Activated CD8-positive, alpha-beta memory T cell treated with anti-CD3 and anti-CD28 coated beads, Interleukin-2, amount 10 ng/mL, durations not matched to agents 7 days and 5 days (primary cell): ENCODE measurements at regions not wholly inside any gene's neighbourhood (a gene's known extent, or its start where the extent isn't known, plus 50 kb on each side); places are given as distances from the start of the nearest gene placed in this dataset.

Source experiments
- ATAC-seq: fragments of 150-1000 bp; cut with Tn5 transposase; one replicate; pipeline ENCODE4 v1.10.0; 2021; ENCODE audit warnings: moderate library complexity
- CTCF ChIA-PET: fragments of 350-600 bp; sonication (Branson Sonifier 250); formaldehyde crosslinking; loops from one replicate; lab custom pipeline; 2021; ENCODE audit warnings: antibody characterized with exemption; lab: Charles Lee
- DNase-seq: peaks from one replicate; pipeline ENCODE4 v3.0.0-alpha.2; 2020
- H3K27ac Mint-ChIP-seq: one replicate; pipeline ENCODE4 v1.8.0; 2021; ENCODE audit warnings: mild to moderate bottlenecking, mixed read lengths
- H3K27me3 Mint-ChIP-seq: one replicate; pipeline ENCODE4 v1.8.0; 2021; ENCODE audit warnings: mixed read lengths
- H3K36me3 Mint-ChIP-seq: one replicate; pipeline ENCODE4 v1.8.0; 2021; ENCODE audit warnings: mild to moderate bottlenecking, mixed read lengths
- H3K4me1 Mint-ChIP-seq: one replicate; pipeline ENCODE4 v1.8.0; 2021; ENCODE audit warnings: mixed read lengths
- H3K4me3 Mint-ChIP-seq: one replicate; pipeline ENCODE4 v1.8.0; 2021; ENCODE audit warnings: mild to moderate bottlenecking, moderate library complexity, mixed read lengths
- H3K9me3 Mint-ChIP-seq: one replicate; pipeline ENCODE4 v1.8.0; 2022; ENCODE audit warnings: low read depth, mixed read lengths

DNA sequence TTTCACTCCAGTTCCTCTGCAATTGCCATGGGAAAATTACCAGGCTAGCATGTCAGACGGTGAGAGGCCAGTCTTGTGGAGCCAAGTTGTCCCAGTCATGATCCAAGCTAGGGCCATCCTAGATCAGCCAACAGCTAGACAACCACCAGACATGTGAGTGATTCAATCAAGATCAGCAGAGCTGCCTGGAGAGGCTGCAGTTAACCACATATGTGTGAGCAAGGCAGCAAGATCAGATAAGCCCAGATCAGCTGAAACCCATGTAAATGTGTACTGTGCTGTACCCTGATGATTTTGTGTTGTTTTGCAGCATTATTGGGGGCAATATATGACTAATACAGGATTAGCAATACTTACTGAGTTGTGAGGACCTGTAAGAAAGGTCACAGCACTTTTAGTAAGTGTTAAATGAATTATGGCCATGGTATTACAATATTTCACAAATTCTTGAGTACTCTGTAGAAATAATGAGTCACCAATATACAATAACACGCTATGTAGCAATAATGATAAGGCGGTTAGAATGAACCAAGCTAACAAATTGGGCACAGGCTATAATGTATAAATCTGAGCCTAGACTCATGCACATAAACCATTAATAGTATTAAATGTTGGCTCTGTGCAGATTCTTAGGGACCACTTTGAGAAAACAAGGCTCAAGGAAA, 91.4 kb downstream of the SUDS3 start:
- H3K27ac Mint-ChIP-seq, result no peak overlapping the region
- no peaks in the 10 kb centered on the region for H3K36me3 Mint-ChIP-seq
- H3K9me3 Mint-ChIP-seq, result no peaks in the 10 kb centered on the region
- H3K27me3 Mint-ChIP-seq, result no peaks in the 10 kb centered on the region
- no peak overlapping the region for H3K4me3 Mint-ChIP-seq
- H3K4me1 Mint-ChIP-seq, result no peaks in the 10 kb centered on the region
- CTCF ChIA-PET, result no interaction called here
- DNase-seq (no peak), ATAC-seq (no peak)

GRCh38 chr12:118472940-118473339, 96.6 kb downstream of the SUDS3 start:
- ATAC-seq (no peak), DNase-seq (no peak)
- H3K4me1 Mint-ChIP-seq, result no peaks in the 10 kb centered on the region
- H3K27me3 Mint-ChIP-seq, result no peaks in the 10 kb centered on the region
- H3K27ac Mint-ChIP-seq, result no peak overlapping the region
- CTCF ChIA-PET, result no interaction called here
- no peaks in the 10 kb centered on the region for H3K9me3 Mint-ChIP-seq
- no peak overlapping the region for H3K4me3 Mint-ChIP-seq
- H3K36me3 Mint-ChIP-seq, result no peaks in the 10 kb centered on the region

GRCh38 chr12:118480235-118480634, 103.9 kb downstream of the SUDS3 start:
- H3K4me1 Mint-ChIP-seq, result no peaks in the 10 kb centered on the region
- H3K9me3 Mint-ChIP-seq, result no peaks in the 10 kb centered on the region
- H3K36me3 Mint-ChIP-seq, result no peaks in the 10 kb centered on the region
- ATAC-seq (no peak), DNase-seq (no peak)
- CTCF ChIA-PET, result no interaction called here
- no peak overlapping the region for H3K4me3 Mint-ChIP-seq
- H3K27ac Mint-ChIP-seq, result no peak overlapping the region
- no peaks in the 10 kb centered on the region for H3K27me3 Mint-ChIP-seq

- Mint-ChIP-seq H3K4me3 (no peak overlapping the region), H3K27me3 (no peaks in the 10 kb centered on the region), H3K36me3 (no peaks in the 10 kb centered on the region), H3K9me3 (no peaks in the 10 kb centered on the region), H3K27ac (no peak overlapping the region), H3K4me1 (no peaks in the 10 kb centered on the region)
- no peak for DNase-seq
- ATAC-seq, result no peak
- CTCF ChIA-PET, result no interaction called here
Observed at GRCh38 chr12:118488034-118488433, 111.7 kb downstream of the SUDS3 start.

GRCh38 chr12:118493962-118494361, 117.6 kb downstream of the SUDS3 start:
- CTCF ChIA-PET, result no interaction called here
- H3K27ac Mint-ChIP-seq, result no peak overlapping the region
- no peak for DNase-seq
- H3K4me3 Mint-ChIP-seq, result no peak overlapping the region
- ATAC-seq, result no peak
- H3K36me3 Mint-ChIP-seq, result no peaks in the 10 kb centered on the region
- no peaks in the 10 kb centered on the region for H3K4me1 Mint-ChIP-seq
- H3K27me3 Mint-ChIP-seq, result no peaks in the 10 kb centered on the region
- no peaks in the 10 kb centered on the region for H3K9me3 Mint-ChIP-seq

GRCh38 chr12:118494776-118495175, 118.4 kb downstream of the SUDS3 start:
- H3K9me3 Mint-ChIP-seq, result no peaks in the 10 kb centered on the region
- H3K4me1 Mint-ChIP-seq, result no peaks in the 10 kb centered on the region
- no peak overlapping the region for H3K27ac Mint-ChIP-seq
- no peaks in the 10 kb centered on the region for H3K27me3 Mint-ChIP-seq
- DNase-seq (no peak), ATAC-seq (no peak)
- CTCF ChIA-PET, result no interaction called here
- no peaks in the 10 kb centered on the region for H3K36me3 Mint-ChIP-seq
- no peak overlapping the region for H3K4me3 Mint-ChIP-seq

GRCh38 chr12:118495296-118495695, 118.9 kb downstream of the SUDS3 start:
- H3K36me3 Mint-ChIP-seq, result no peaks in the 10 kb centered on the region
- CTCF ChIA-PET, result no interaction called here

DNA sequence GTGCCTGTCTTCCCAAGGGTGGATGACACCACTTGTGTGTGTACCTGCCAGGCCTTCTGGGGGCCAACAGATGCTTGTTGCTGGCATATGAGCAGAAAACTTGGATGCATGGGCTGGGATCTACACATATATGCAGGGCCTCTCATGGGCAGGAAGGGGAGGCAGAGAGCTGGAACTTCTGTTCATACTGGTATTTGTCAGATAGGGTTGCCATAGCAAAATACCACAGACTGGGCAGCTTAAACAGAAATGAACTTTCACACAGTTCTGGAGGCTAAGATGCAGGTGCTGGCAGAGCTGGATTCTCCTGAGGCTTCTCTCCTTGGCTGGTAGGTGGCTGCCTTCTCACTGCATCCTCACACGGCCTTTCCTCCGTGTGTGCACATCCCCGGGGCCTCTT, 121.8 kb downstream of the SUDS3 start:
- CTCF ChIA-PET, result no interaction called here
- H3K9me3 Mint-ChIP-seq, result no peaks in the 10 kb centered on the region
- no peaks in the 10 kb centered on the region for H3K36me3 Mint-ChIP-seq
- DNase-seq, result no peak
- no peak for ATAC-seq
- no peaks in the 10 kb centered on the region for H3K4me1 Mint-ChIP-seq
- H3K27me3 Mint-ChIP-seq, result no peaks in the 10 kb centered on the region
- H3K4me3 Mint-ChIP-seq, result no peak overlapping the region
- H3K27ac Mint-ChIP-seq, result no peak overlapping the region

More at GRCh38 chr12:118495296-118495695, 118.9 kb downstream of the SUDS3 start:
- no peak for ATAC-seq
- Mint-ChIP-seq H3K4me3 (no peak overlapping the region), H3K27me3 (no peaks in the 10 kb centered on the region), H3K9me3 (no peaks in the 10 kb centered on the region), H3K27ac (no peak overlapping the region), H3K4me1 (no peaks in the 10 kb centered on the region)
- DNase-seq, result no peak

DNA sequence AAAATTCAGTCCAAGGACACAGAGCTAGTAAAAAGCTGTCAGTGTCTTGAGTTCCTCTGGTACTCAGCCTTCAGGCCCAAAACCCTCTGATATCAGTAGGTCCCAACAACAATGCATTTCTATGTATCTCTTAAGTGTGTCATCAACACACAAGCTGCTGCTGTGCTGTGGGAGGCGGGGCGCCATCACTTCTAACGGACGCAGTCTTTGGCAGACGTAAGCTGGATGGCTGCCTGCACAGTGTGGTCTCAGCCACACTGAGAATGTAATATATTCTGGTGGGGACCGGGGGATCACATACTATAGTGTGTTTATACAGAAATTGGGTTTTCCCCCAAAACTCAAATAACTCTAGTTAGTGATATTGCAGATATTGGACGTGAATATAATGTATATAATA, 123.9 kb downstream of the SUDS3 start:
- no peaks in the 10 kb centered on the region for H3K9me3 Mint-ChIP-seq
- H3K27me3 Mint-ChIP-seq, result no peaks in the 10 kb centered on the region
- ATAC-seq (no peak), DNase-seq (no peak)
- no peaks in the 10 kb centered on the region for H3K4me1 Mint-ChIP-seq
- H3K27ac Mint-ChIP-seq, result no peak overlapping the region
- no peak overlapping the region for H3K4me3 Mint-ChIP-seq
- CTCF ChIA-PET, result no interaction called here
- no peaks in the 10 kb centered on the region for H3K36me3 Mint-ChIP-seq

GRCh38 chr12:118501489-118501888, 125.1 kb downstream of the SUDS3 start:
- no peaks in the 10 kb centered on the region for H3K36me3 Mint-ChIP-seq
- ATAC-seq, result no peak
- CTCF ChIA-PET, result no interaction called here
- no peaks in the 10 kb centered on the region for H3K4me1 Mint-ChIP-seq
- no peaks in the 10 kb centered on the region for H3K27me3 Mint-ChIP-seq
- H3K9me3 Mint-ChIP-seq, result no peaks in the 10 kb centered on the region
- DNase-seq, result no peak
- H3K27ac Mint-ChIP-seq, result no peak overlapping the region
- no peak overlapping the region for H3K4me3 Mint-ChIP-seq

GRCh38 chr12:118503476-118503875, 127.1 kb downstream of the SUDS3 start:
- Mint-ChIP-seq H3K4me3 (no peak overlapping the region), H3K36me3 (no peaks in the 10 kb centered on the region), H3K4me1 (no peaks in the 10 kb centered on the region), H3K9me3 (no peaks in the 10 kb centered on the region), H3K27me3 (no peaks in the 10 kb centered on the region), H3K27ac (no peak overlapping the region)
- ATAC-seq, result no peak
- no peak for DNase-seq
- CTCF ChIA-PET, result no interaction called here

- H3K9me3 Mint-ChIP-seq, result peaks cover 3% of the 10 kb centered on the region
- CTCF ChIA-PET, result no interaction called here
- no peaks in the 10 kb centered on the region for H3K36me3 Mint-ChIP-seq
- ATAC-seq (no peak), DNase-seq (no peak)
- no peak overlapping the region for H3K4me3 Mint-ChIP-seq
- no peaks in the 10 kb centered on the region for H3K27me3 Mint-ChIP-seq
- H3K4me1 Mint-ChIP-seq, result no peaks in the 10 kb centered on the region
- H3K27ac Mint-ChIP-seq, result no peak overlapping the region
Observed at GRCh38 chr12:118512669-118513068, 136.3 kb downstream of the SUDS3 start.

DNA sequence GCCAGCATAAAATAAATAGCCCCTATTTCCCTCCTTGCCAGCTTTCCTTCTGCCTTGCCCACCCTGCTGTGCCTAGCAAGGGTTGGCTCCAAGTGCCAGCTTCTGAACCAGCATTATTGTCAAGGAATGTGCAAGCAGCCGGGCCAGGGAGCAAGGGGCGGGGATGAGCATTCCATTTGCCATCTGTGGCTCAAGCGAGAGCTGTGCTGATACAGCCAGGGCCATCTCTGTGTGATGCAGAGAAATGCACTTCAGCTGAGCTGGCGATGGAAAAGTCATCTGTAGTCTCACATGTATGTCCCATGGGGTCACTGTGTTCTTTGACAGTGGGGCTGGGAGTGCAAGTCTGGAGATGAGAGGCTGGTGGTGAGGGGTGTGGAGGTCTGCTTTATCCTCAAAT, 137.3 kb downstream of the SUDS3 start:
- ATAC-seq (no peak), DNase-seq (no peak)
- no peaks in the 10 kb centered on the region for H3K4me1 Mint-ChIP-seq
- H3K9me3 Mint-ChIP-seq, result peaks cover 3% of the 10 kb centered on the region
- H3K36me3 Mint-ChIP-seq, result no peaks in the 10 kb centered on the region
- H3K27me3 Mint-ChIP-seq, result no peaks in the 10 kb centered on the region
- no peak overlapping the region for H3K27ac Mint-ChIP-seq
- no peak overlapping the region for H3K4me3 Mint-ChIP-seq
- CTCF ChIA-PET, result no interaction called here

GRCh38 chr12:118514297-118514696, 137.9 kb downstream of the SUDS3 start:
- H3K27me3 Mint-ChIP-seq, result no peaks in the 10 kb centered on the region
- ATAC-seq (no peak), DNase-seq (no peak)
- peaks cover 3% of the 10 kb centered on the region for H3K9me3 Mint-ChIP-seq
- no peaks in the 10 kb centered on the region for H3K36me3 Mint-ChIP-seq
- CTCF ChIA-PET, result no interaction called here
- no peaks in the 10 kb centered on the region for H3K4me1 Mint-ChIP-seq
- no peak overlapping the region for H3K4me3 Mint-ChIP-seq
- H3K27ac Mint-ChIP-seq, result no peak overlapping the region
